Right atrium auricular region (tissue), 2 donors: ENCODE measurements at regions not wholly inside any gene's neighbourhood (a gene's known extent, or its start where the extent isn't known, plus 50 kb on each side); places are given as distances from the start of the nearest gene placed in this dataset.

Source experiments
- DNase-seq: peaks from one replicate; pipeline ENCODE4 v3.0.0-alpha.2; 2019; ENCODE audit warnings: low spot score
- H3K27ac ChIP-seq, 2 donors: fragments of 200-600 bp; sonication (generic); 1 replicate in 1 of 2; 2 replicates in 1 of 2; pipeline ENCODE4 v1.5.1; 2016 to 2019
- H3K27me3 ChIP-seq, 2 donors: fragments of 200-600 bp; sonication (generic); one replicate each; pipeline versions ENCODE4 v1.5.1 to v1.6.0; 2017 to 2019
- H3K36me3 ChIP-seq: fragments of 200-600 bp; sonication (generic); one replicate; pipeline ENCODE4 v1.5.1; 2016
- H3K4me1 ChIP-seq, 2 donors: fragments of 200-600 bp; sonication (generic); one replicate each; pipeline versions ENCODE4 v1.5.1 to v1.6.0; 2017 to 2019
- H3K4me3 ChIP-seq, 2 donors: fragments of 200-600 bp; sonication (generic); 1 replicate in 1 of 2; 2 replicates in 1 of 2; pipeline ENCODE4 v1.5.1; 2017 to 2019; ENCODE audit warnings: mild to moderate bottlenecking in 1 of 2, moderate library complexity in 1 of 2
- H3K9me3 ChIP-seq, 2 donors: fragments of 200-600 bp; sonication (generic); one replicate each; pipeline ENCODE4 v1.5.1; 2019
- TF ChIP-seq, protein P1 (sequence below), 2 donors: fragments of 200-600 bp; sonication (generic); IDR thresholded peaks; one replicate each; pipeline ENCODE4 v1.5.1; 2019; ENCODE audit warnings: antibody characterized with exemption in 2 of 2

DNA sequence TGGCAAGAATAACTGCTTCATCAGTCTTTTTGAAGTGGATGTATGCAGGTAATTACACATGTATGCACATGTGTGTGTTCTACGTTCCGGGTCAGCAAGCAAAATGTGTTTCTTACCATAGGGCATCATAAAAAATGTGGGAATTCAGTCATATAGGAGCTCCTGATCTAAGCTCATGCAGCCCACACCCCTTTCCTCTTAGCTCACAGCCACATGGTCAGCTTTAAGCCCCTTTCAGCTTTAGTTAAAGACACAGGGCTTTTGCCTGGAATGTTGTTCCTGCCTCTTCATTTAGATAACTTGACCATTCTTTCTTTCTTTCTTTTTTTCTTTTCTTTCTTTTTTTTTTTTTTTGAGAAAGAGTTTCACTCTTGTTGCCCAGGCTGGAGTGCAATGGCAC lies 258.1 kb downstream of the RPS24 start:
- TF ChIP-seq, protein P1, sequence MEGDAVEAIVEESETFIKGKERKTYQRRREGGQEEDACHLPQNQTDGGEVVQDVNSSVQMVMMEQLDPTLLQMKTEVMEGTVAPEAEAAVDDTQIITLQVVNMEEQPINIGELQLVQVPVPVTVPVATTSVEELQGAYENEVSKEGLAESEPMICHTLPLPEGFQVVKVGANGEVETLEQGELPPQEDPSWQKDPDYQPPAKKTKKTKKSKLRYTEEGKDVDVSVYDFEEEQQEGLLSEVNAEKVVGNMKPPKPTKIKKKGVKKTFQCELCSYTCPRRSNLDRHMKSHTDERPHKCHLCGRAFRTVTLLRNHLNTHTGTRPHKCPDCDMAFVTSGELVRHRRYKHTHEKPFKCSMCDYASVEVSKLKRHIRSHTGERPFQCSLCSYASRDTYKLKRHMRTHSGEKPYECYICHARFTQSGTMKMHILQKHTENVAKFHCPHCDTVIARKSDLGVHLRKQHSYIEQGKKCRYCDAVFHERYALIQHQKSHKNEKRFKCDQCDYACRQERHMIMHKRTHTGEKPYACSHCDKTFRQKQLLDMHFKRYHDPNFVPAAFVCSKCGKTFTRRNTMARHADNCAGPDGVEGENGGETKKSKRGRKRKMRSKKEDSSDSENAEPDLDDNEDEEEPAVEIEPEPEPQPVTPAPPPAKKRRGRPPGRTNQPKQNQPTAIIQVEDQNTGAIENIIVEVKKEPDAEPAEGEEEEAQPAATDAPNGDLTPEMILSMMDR (IDR thresholded peaks at IDR 0.05) = no peak
- Histone ChIP-seq H3K36me3 (no peaks in the 10 kb centered on the region), H3K4me3 (no peak overlapping the region), H3K27ac (no peak overlapping the region), H3K27me3 (no peaks in the 10 kb centered on the region), H3K9me3 (no peaks in the 10 kb centered on the region), H3K4me1 (no peaks in the 10 kb centered on the region)
- DNase-seq = no peak

DNA sequence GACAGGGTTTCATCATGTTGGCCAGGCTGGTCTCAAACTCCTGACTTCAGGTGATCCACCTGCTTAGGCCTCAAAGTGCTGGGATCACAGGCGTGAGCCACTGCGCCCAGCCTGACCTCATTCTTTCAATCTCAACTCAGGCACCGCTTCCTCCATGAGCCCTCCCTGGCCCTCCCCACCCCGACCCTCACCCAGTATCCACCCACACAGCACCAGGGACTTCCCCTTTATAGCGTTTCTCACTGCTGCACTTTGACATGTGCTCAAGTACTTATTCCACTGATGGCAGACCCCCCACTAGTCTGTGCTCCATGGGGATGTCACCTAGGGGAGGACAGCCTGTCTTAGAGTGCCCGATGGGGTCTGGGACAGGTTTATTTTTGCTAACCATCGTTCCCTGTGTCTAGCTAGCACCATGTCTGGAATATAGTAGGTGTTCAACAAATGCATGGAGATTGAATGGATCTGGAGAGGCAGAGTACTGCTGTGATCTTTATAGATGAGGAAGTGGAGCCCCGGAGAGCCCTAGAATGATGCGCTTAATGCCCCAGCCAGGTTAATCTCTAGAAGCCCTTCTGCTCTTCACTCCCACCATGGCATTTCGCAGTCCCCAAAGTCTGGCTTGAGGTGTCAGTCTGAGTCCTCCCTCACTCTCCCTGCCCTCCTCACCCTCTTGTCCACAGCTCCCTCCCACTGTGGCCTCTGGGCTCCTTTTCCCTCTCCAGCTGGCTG lies 258.8 kb downstream of the RPS24 start:
- Histone ChIP-seq H3K4me1 (no peaks in the 10 kb centered on the region), H3K27ac (no peak overlapping the region), H3K27me3 (no peaks in the 10 kb centered on the region), H3K9me3 (no peaks in the 10 kb centered on the region), H3K4me3 (no peak overlapping the region), H3K36me3 (no peaks in the 10 kb centered on the region)
- DNase-seq = no peak
- TF ChIP-seq, protein P1 (IDR thresholded peaks at IDR 0.05) = no peak

DNA sequence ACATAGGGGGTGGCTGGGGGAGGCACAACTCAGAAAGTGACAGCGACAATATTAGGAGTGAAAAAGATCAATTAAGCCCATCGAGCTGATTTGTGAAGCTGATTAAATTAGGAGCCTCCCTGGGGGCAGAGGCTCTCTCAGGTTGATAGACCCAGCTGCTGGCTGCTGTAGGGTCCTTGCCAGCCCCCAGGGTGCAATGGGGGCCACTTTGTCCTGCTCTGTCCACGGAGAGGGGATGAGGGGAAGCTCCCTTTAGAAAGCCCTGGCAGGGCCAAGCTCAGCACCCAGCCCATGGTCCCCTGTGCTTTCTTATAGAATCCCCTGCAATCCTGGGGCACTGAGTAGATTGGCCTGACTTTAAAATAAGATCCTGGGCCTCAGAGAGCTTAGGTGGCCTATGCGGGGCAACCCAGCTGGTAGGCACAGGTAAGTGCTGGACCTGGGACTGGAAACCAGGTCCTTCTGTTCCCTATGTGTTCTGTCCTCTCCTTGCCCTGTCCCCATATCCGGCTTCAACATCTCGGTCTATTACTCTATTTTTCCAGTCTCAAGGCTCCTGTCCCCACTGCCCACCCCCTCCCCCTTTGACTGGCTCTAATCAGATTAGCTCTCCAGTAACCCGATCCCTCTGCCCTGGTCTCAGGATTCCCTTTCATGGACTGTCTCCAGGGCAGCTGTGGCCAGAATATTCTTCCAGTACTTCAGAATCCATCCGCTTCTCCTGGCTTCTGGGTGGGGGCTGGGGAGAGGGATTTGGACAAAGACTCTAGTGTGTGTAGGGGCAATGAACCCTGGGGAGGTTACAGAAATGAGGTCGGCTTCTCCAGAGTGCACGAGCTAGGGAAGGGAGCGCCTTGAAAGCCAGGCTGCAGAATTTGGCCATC lies 259.6 kb downstream of the RPS24 start:
- TF ChIP-seq, protein P1 (IDR thresholded peaks at IDR 0.05) = no peak
- DNase-seq = no peak
- H3K27ac ChIP-seq = no peak overlapping the region

DNA sequence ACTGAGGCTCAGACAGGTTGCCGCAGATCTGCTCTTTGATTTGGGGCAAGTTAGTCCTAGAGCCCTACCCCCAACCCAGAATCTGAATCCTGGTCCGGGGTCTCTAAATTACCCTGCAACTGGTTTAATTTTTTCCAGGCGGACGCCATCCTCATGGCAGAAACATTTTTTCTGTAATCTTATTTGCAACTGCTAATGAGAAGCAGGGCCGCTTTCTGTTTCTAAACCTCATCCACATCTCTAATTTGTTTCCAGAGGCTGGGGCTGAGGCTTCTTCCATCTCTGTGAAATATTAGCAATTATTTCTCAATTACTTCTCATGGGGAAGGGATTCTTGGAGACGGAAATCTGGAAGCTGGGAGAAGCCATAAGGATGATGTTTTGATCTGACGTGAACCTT lies 261.6 kb downstream of the RPS24 start:
- Histone ChIP-seq H3K36me3 (no peaks in the 10 kb centered on the region), H3K4me1 (no peaks in the 10 kb centered on the region), H3K27me3 (no peaks in the 10 kb centered on the region), H3K27ac (no peak overlapping the region), H3K4me3 (no peak overlapping the region), H3K9me3 (no peaks in the 10 kb centered on the region)
- no peak for DNase-seq
- TF ChIP-seq, protein P1 (IDR thresholded peaks at IDR 0.05) = no peak

More for the DNA sequence above, 259.6 kb downstream of the RPS24 start:
- H3K36me3 ChIP-seq = no peaks in the 10 kb centered on the region
- H3K9me3 ChIP-seq = no peaks in the 10 kb centered on the region
- H3K4me3 ChIP-seq = no peak overlapping the region
- no peaks in the 10 kb centered on the region for H3K27me3 ChIP-seq
- no peaks in the 10 kb centered on the region for H3K4me1 ChIP-seq

DNA sequence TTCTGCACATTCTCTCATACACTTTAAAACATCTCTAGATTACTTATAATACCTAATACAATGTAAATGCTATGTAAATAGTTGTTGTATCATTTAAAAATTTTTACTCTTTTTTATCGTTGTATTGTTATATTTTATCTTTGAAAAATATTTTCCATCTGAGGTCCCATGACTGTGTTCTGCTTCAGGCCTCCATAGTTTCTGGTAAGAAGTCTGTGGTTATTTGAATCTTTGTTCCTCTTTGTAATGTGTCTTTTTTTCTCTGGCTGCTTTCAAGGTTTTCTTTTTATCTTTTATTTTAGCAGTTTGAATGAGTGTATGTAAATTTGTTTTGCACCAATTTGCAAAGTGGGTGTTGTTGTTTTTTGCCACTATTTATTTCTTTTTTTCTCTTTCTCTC lies 263.1 kb downstream of the RPS24 start:
- TF ChIP-seq, protein P1 (IDR thresholded peaks at IDR 0.05) = no peak
- H3K4me1 ChIP-seq = no peaks in the 10 kb centered on the region
- no peaks in the 10 kb centered on the region for H3K36me3 ChIP-seq
- no peaks in the 10 kb centered on the region for H3K9me3 ChIP-seq
- no peaks in the 10 kb centered on the region for H3K27me3 ChIP-seq
- no peak for DNase-seq
- no peak overlapping the region for H3K27ac ChIP-seq
- no peak overlapping the region for H3K4me3 ChIP-seq
